SK-N-SH (cell line): ENCODE measurements at regions not wholly inside any gene's neighbourhood (a gene's known extent, or its start where the extent isn't known, plus 50 kb on each side); places are given as distances from the start of the nearest gene placed in this dataset.

ENCODE experiments used
- EP300 ChIP-seq, 2 experiments: IDR thresholded peaks; 2 replicates each; pipeline versions ENCODE4 v1.4.0 to v1.6.1; 2012; ENCODE audit warnings: borderline replicate concordance in 1 of 2, low read depth in 1 of 2, low read length in 1 of 2
- USF1 ChIP-seq: IDR thresholded peaks from 2 replicates; pipeline ENCODE4 v1.4.0; 2012; ENCODE audit warnings: low read depth, borderline replicate concordance

- TF ChIP-seq EP300 (IDR thresholded peaks at IDR 0.05; ENCODE audit: borderline replicate concordance in 1 of 2, low read depth in 1 of 2, low read length in 1 of 2) (no peak), USF1 (no peak)
Observed at GRCh38 chrX:134167591-134168203, 69.3 kb upstream of the CCDC160 start.
